Activated T-helper 9 cell treated with anti-CD3 and anti-CD28 coated beads, Interleukin-2, amount 50 U/mL, for 16 hours (primary cell): ENCODE measurements at regions not wholly inside any gene's neighbourhood (a gene's known extent, or its start where the extent isn't known, plus 50 kb on each side); places are given as distances from the start of the nearest gene placed in this dataset.

ENCODE experiments used
- DNase-seq: peaks from one replicate; pipeline ENCODE4 v3.0.0-alpha.2; 2020; ENCODE audit warnings: low read depth

DNA sequence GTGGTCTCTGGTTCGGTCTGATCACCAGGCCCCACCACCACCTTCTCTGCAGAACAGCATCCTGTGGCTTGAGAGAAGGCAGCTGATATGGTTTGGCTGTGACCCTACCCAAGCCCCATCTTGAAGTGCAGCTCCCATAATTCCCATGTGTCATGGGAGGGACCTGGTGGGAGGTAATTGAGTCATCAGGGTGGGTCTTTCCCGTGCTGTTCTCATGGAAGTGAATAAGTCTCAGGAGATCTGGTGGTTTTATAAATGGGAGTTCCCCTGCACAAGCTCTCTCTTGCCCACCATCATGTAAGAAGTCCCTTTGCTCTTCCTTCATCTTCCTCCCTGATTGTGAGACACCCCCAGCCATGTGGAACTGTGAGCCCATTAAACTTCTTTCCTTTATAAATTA, 352.3 kb upstream of the CDH5 start:
- no peak for DNase-seq

- no peak for DNase-seq
Measured at GRCh38 chr16:66013486-66013885, 353.0 kb upstream of the CDH5 start.

DNA sequence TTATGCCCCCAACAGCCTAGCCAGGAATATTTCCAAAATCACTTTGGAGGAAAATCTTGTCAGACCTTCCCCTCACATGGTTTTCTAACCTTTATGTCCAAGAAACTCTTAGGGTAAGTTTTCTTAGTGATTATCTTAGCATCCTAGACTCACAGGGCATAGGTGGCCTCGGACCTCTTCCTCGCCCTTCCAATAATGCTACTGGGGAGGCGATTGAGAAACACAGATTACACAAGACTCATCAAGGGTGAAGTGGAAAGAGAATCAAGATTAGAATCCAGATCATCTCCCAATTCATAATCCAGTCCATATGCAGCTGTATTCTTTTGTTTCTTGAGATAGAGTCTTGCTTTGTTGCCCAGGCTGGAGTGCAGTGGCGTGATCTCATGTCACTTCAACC, 358.4 kb upstream of the CDH5 start:
- no peak for DNase-seq

DNA sequence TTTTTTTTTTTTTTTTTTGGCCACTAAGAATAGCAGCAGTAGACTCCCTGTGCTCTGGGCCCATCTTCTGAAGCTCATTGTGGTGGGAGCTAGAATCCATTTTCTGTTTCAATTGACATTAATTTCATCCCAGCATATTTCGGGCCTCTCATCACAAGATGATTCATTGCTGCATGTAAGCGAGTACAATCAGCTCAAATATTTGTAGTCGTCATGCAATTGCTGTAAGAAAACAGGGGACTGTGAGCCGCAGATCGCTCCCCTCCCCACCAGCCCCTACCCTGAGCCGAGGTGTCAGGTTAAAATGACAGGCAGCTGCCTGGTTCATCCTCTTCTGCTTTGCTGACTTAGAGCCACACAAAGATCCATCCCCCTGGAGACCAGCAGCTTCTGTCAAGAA, 358.8 kb upstream of the CDH5 start:
- no peak for DNase-seq

DNA sequence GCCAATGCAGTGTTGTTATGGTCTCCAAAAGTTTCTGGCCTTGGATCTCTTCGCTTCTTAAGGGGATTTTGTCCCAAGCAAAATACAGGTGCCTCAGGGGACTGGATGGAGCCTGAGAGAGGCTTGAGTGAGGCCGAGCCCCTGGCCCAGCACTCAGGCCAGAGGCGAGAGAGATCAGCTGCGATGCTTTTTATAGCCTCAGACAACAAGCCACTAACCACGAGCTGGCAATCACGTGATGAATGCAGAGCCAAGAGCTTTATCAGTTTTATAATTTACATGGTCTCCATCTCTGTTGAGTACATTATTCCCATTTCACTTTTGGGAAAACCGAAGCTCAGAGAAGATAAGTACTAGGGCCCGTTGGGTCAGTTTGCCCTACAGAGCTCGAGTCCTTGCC, 360.0 kb upstream of the CDH5 start:
- no peak for DNase-seq

- no peak for DNase-seq
Measured at GRCh38 chr16:66004699-66005098, 361.8 kb upstream of the CDH5 start.

- DNase-seq: no peak
Measured at GRCh38 chr16:66003201-66003600, 363.3 kb upstream of the CDH5 start.

DNA sequence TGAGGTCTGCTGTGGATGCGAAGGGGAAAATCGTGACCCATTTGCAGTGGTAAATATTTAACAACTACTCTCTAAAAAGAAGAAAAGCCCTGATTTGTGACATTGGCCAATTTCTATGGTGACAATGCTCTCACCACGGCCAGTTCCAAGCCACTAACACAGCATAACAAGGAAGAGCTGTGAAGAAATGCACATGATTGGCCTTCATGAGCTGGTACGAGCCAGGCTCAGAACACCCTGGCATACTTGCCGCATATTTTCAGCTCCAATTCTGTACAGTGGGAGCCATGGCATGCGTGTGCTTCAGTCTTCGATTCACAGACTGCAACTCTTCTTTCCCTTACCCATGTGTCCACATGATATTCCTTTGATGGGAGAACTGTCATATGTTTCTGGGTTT, 363.9 kb upstream of the CDH5 start:
- DNase-seq: no peak

DNA sequence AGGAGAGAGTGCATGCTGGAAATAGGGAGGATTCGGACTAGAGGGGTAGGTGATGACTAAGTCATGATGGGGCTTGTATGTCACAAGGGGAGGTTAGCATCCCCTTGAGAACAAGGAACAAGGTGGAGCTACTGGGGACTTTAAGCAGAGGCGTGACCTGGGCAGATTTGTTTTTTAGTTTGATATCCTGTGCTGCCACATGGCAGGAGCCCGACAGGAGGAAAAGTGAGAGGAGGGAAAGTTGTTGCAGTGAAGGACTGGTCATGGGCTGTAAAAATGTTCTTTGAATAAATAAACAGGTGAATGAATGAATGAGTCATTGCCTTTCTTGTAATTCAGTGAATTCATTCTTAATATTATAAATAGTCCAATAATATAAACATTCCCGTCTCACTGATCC, 365.1 kb upstream of the CDH5 start:
- no peak for DNase-seq

DNA sequence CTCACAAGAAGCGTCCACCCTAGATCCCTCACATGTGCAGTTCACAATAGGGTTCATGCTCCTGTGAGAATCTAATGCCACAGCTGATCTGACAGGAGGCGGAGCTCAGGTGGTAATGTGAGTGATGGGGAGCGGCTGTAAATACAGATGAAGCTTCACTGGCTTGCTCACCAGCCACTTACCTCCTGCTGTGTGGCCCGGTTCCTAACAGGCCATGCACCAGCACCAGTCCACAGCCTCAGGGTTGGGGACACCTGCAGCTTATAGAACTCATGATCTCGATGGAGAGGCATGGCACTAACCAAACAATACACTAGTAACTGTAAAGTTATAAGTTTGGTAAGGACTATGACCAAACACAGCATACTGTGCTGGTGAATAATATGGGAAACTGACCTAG, 368.0 kb upstream of the CDH5 start:
- no peak for DNase-seq

GRCh38 chr16:65994291-65994690, 372.2 kb upstream of the CDH5 start:
- DNase-seq: no peak

DNA sequence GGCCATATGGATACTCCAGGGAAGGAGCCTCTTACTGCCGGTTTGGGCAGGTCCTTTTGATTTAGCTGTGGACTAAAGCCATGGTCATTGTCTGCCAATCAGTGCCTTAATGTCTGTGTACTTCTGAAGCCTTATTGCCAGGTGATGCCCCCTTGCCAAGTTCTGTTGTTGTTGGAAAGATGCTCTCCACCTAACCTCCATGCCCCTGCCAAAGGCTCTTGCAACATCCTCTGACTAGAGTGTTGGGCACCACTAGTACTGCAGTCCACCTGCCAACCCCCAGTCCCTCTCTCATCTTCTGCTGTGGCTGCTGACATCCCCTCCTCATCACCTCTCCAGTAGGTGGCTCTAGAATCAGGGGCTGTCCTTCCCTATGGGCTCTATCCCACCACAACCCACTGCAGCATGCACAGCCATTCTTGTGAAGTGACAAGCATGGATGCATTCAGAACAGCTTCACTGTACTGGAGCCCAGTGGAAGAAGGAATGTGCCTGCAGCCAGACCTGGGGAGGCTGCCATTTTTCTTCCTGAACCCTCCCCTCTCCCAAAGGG, 375.3 kb upstream of the CDH5 start:
- DNase-seq: no peak

DNA sequence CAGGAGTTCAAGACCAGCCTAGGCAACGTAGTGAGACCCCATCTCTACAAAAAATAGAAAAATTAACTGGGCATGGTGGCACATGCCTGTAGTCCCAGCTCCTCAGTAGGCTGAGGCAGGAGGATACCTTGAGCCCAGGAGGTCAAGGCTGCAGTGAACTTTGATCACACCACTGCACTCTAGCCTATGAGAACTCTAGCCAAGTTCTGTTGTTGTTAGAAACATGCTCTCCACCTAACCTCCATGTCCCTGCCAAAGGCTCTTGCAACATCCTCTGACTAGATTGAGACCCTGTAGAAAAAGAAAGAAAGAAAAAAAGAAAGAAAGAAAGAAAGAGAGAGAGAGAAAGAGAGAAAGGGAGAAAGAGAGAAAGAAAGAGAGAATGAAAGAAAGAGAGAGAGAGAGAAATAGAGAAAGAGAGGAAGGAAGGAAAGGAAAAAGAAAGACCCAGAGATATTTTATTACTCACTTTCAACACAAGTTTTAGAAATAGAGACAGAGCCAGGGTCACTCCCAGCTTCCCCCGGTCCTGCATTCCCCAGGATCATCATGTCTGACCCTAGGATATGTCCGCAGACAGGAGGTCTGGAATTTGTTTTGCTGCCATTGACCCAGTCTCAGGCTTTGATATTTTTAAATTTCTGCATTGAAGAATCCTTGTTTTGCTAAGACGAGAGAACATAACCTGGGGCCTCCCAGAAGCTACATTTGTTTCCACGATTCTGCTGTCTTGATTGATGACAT, 376.5 kb upstream of the CDH5 start:
- no peak for DNase-seq

DNA sequence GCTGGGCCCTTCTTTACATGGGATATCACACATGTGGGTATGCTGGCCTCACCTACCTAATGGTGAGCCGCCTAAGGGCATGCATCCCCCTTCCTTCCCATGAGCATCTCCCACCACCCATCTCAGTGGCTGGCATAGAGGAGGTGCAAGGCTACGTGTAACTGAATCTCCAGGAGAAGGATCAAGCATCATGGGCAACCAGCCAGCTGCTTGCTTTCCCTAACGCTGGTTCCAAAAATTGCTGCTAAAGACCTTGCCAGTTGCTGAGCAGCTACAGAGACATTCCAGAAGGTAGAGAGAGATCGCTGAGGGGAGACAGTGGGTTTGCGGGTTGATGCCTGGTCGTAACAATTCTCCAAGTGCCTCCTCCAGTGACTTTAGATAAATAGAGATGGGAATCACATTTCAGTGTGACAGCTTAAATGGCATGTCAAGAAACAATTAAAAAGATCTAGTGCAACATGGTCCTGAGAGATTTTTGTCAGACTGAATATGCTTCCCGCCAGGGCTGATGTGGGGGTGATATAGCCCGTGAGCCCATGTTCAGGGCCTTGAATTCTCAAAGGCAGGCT, 378.4 kb upstream of the CDH5 start:
- no peak for DNase-seq

DNA sequence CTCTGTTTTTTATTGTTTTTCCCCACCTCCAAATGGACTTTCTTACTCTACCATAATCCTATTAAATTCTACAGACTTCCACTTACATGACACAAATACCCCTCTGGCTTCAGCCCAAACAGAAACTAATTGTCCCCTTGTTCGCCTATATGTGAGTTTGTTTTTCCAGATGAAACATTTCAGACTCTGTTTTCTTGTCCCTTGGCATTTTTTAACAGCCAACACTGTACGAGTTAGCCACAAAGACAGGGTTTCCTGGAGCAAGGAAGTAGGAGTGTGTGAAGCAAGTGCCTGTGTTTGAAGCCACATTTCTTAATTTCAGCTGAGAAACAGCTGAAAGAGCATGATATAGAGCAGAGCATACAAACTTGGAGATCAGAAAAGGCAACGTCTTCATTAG, 382.2 kb upstream of the CDH5 start:
- DNase-seq: no peak

DNA sequence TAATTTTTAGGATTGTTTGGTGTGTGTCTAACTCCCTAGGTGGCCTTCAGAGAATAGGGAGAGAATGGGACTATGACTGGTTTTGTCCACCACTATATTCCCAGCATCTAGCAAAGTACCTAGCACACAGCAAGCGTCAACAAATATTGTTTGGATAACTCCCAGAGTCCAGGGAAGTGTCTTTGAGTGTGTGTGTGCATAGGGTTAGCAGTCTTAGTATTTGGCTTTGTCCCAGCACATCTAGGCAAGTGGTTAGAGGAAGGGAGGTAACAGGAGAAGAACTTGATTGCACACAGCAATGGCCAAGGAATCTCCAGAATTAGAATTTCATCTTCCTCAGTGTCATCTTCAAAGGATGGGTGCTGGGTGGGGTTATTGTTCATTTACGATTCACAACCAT, 385.4 kb upstream of the CDH5 start:
- no peak for DNase-seq

GRCh38 chr16:65975049-65975708, 391.3 kb upstream of the CDH5 start:
- DNase-seq: no peak

- no peak for DNase-seq
Measured at GRCh38 chr16:65967376-65967775, 399.1 kb upstream of the CDH5 start.

GRCh38 chr16:65965628-65966027, 400.9 kb upstream of the CDH5 start:
- no peak for DNase-seq

GRCh38 chr16:65964752-65965151, 401.7 kb upstream of the CDH5 start:
- no peak for DNase-seq

- DNase-seq: no peak
Measured at GRCh38 chr16:65961476-65962143, 404.9 kb upstream of the CDH5 start.

DNA sequence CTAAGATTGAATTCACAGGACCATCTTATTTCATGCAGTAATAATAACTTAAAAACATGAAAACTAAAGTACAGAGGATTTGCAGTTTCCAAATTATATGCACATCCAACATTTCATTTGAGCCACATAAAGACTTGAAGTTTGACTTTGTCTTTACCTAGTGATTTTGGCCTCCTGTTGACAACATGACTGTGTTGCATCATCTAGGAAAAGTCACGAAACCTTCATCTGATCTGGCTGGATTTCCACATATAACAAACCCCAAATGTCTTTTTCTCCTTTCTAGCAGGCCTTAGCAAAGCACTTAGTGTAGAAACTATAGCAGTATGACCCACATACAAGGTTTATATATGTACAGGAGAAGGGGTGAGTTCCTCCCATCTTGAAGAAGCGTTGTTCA, 406.5 kb upstream of the CDH5 start:
- no peak for DNase-seq

GRCh38 chr16:65958086-65958485, 408.4 kb upstream of the CDH5 start:
- no peak for DNase-seq
